Inflammatory macrophage treated with lipopolysaccharide for 1 hour (primary cell): ENCODE measurements at regions not wholly inside any gene's neighbourhood (a gene's known extent, or its start where the extent isn't known, plus 50 kb on each side); places are given as distances from the start of the nearest gene placed in this dataset.
"Not testable (repeated sequence)": the region's sequence is repeated elsewhere in the genome, so short reads cannot be mapped to it uniquely, and the experiment has no call there.

Experiments
- DNase-seq, 2 donors: peaks; one replicate each; pipeline ENCODE4 v3.0.0-alpha.2; 2020 to 2022

- no peak for DNase-seq
Measured at GRCh38 chr15:53209396-53210042, 419.4 kb upstream of the ONECUT1 start.

DNA sequence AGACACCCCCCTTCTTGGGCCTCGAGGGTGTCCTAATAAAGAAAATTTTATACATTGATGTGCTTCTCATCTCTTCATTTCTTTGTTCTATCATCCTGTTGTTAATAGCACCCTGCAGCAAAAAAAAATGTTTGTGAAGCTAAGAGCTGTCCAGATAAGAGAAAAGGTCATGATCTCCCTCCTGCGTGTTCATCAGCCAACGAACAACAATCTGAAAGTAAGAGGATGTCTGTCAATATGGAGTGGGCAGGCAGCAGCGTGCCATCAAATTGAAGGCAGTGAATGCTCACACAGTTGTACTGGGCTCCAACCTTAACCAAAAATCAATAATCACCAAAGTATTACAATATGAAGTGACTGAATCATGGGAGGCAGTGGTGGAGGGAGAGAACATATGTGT, 418.6 kb upstream of the ONECUT1 start:
- DNase-seq: no peak

DNA sequence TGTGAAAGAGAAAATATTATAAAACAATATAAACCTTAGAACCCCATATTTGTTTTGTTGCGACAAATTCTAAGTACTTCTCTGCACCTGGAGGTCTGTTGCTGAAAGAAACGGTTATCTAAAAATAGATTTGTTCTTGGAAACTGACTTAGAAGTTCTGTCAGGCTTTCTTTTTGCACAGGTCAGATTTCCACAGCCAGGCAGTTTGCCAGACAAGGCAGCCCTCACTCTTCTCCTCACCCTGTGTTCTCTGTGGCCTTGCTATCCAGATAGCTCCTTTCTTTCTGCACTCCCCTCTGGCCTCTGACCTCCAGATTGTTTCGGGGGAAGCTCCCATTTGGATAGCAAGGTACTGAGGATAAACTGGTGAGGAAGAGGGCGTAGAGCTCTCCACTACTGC, 413.3 kb upstream of the ONECUT1 start:
- no peak for DNase-seq

DNA sequence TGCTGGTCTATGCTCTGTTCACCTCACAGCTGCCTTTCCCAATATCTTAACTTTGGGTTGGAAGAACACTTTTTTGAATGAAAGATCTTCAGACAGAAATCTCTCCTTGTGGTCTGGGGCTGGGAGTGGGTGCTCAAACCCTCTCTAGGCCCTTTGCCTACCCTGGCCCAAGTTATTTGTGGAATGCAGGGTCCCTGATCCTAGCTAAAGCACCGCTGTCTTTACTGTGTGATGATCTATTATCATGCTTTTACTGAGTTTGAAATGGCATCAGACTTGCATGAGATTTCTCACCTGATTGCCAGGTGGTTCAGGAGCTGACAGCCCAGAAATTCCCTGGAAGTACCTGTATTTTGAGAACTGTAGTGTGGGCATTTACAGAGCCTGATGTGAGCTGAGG, 412.7 kb upstream of the ONECUT1 start:
- DNase-seq: no peak

DNA sequence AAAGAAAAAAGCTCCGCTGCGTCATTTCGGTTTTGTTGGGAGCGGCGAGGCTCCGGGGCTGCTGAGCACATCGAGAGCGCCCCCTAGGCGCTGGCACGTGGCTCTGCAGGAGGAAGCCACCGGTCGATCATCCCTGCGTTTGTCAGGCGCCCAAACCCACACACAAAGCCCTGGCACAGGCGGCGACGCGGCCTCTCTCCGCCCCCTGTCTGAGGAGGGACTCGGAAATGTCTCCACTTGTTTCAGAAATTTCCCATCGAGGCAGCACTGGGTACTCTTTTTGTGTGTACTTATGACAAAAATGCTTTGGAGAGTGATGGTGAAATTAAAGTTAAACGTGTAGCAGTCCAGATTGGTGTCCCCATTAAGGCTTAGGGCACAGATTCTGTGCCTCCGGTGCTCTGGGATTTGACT, 407.3 kb upstream of the ONECUT1 start:
- peak; percentile 45 to 56 for DNase-seq

GRCh38 chr15:53196788-53197187, 406.7 kb upstream of the ONECUT1 start:
- no peak for DNase-seq

- DNase-seq: no peak
Measured at GRCh38 chr15:53196242-53196641, 406.1 kb upstream of the ONECUT1 start.

DNA sequence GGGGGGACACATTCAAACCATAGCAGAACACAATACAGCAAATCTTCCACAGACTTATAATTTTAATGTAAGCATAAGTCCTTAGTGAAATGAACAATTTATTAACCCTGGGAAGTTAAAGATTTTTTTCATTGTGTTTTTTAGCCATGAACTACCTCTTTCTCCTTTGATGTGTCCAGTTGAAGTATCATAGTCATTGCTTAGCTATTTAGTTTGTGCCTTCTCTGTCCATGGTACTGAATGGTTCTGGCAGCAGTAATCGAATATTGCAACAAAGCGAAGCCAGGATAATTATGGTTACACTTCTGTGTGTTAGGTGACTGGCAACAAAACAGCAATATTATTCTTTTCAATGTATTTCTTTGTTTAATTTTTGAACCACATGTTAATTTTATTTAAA, 403.0 kb upstream of the ONECUT1 start:
- no peak for DNase-seq

DNA sequence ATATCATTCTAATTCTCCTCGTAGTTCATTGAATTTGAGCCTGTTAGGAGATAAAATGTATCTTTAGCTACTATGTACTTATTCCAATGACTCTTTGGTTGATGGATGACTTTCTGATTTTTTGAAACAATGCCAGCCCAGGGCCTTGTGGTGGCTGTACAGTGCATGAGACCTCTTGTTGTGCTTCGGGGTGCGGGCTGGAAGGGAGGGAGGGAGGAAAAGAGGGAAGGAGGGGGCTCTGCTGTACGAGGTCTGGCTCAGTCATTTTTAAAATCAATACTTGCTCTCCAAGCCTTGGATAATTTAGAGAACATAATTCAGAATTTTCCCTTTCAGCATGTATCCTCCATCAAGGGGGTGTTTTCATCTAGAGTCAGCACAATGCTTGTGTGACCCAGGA, 399.7 kb upstream of the ONECUT1 start:
- no peak for DNase-seq

DNA sequence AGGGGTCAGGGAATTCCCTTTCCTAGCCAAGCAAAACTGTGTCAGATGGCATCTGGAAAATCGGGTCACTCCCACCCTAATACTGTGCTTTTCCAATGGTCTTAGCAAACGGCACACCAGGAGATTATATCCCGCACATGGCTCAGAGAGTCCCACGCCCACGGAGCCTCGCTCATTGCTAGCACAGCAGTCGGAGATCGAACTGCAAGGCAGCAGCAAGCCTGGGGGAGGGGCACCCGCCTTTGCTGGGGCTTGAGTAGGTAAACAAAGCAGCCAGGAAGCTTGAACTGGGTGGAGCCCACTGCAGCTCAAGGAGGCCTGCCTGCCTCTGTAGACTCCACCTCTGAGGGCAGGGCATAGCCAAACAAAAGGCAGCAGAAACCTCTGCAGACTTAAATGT, 393.3 kb upstream of the ONECUT1 start:
- not testable (repeated sequence) for DNase-seq

DNA sequence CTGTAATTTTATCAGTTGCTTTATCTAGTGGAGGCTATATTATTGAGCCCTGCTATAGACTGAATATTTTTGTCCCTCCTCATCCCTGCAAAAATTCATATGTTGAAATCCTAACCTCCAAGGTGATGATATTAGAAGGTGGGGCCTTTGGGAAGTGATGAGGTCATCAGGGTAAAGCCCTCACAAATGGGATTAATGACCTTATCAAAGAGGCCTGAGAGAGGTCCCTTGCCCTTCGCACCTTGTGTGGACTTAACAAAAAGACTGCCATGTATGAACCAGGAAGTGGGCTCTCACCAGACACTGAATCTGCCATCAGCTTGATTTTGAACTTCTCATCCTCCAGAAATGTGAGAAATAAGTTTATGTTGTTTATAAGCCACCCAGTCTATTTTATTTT, 381.4 kb upstream of the ONECUT1 start:
- DNase-seq: no peak

DNA sequence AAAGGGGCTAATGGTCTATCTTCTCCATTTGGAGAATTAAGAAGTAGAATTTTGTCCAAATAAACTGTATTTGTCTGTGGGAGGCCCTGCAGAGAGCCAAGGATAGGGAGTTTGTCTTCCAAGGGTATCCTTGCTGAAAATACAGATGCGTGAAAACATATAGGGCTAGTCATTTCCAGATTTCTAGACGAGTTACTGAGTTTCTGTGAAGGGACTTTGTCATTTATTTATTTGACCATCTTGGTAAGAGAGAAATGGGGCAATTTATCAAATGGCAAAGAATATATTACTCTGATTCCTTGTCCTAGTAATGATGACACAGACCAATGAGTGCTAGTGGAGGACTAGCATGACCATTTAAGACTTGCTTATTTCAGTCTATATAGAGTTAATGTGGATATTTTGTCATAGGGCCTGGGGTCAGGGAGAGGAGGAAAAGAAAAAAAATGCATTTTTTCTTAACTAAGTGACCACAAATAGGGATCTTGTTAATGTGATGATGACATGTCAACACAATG, 376.6 kb upstream of the ONECUT1 start:
- DNase-seq: no peak

- no peak for DNase-seq
Measured at GRCh38 chr15:53165988-53166683, 376.0 kb upstream of the ONECUT1 start.

- no peak for DNase-seq
Measured at GRCh38 chr15:53160092-53160704, 370.1 kb upstream of the ONECUT1 start.

GRCh38 chr15:53159458-53159857, 369.3 kb upstream of the ONECUT1 start:
- no peak for DNase-seq

DNA sequence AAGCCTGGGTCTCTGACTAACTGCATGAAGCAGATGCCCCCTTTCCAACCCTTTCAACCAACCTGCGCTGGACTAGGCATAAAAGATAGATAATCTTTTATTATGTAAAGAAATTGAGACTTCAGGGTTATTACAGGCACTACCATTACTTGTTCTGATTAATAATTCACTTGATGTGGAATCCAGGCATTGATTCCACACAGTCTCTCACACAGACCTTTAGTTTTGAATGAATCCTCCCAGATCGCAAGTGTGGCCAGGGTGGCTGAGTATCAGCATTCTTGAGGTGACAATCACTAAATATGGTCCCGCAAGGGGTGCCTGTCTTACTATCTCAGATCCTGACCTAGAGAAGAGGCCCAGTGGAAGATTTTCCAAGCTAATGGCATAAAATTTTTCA, 368.9 kb upstream of the ONECUT1 start:
- DNase-seq: no peak

DNA sequence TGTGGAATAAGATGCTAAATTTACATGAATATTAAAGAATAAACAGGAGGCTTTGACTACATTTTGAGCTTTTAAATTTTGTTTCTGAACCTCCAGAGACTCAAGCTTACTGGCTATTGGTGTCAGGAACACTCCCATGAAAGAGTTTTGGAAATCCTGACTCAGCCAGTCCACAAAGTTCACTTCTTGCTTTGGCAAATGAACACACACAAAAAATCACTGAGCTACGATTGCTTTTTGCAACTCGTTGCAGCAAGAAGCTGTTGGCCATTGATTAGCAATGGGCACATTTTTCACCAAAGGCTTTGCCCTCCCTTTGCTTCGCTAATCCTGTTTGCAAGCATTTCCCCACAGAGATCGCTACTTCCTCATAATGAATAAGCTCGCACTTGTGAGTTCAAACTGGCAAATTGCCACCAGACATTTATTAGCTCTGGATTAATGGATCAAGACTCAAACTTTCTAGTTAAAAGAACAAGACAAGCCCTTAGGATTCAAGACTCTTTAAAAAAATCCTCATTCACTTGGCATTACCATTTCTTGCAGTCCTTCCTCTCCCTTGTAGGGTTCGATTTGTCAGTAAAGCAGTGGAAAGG, 343.2 kb upstream of the ONECUT1 start:
- DNase-seq: no peak

DNA sequence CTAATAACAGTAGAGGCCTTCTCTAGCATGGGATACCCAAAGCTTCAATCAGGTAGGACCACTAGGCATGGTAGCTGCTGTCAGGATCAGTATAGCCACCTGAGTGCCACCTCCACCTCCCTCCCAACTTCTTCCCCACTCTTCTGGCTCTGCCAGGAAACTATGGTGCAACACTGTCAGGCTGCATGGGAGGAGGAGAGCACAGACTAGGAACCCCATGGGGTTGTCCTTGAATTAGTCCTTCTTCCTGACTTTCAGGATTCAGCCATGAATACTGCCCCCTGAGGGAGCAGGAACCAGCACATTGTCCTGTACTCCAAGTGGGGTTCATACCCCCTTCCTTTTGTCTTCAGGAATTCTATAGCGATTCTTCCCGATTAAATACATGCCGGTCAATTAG, 340.8 kb upstream of the ONECUT1 start:
- DNase-seq: no peak

DNA sequence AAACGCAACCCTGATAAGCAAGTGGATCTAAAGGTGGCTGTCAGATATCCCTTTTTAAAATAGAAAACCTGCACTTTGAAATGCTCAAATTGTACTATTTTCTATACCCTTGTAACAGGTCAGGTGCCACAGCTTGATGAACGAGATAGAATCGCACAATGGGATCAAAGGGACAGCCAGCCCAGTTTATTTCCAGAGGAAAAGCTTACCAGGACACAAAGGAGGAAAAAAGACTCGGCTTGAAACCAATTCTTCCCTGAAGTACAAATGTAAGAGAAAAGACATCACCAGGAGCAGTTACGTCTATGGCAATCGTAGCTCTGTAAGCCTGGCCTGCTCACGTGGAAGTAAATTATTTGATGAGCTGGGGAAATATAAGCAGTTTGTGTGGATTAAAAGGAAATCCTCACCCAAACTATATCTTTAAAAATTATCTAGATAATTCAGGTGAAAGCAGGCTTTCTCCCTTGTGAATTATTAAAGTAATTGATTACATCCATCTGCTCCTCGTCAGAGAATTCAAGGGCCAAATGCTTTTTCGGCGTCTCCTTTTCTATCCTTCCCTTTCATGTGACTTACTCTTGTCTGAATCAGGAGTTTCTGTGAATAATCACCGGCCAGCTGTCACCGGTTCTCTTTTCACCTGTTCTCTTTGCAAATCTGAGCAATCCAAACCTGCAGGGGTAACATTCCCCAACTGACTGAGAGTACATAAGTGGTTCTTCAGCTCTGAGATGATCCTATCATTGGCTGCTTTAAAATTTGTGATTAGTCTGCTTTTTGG, 339.2 kb upstream of the ONECUT1 start:
- DNase-seq: no peak

GRCh38 chr15:53128652-53129051, 338.5 kb upstream of the ONECUT1 start:
- DNase-seq: no peak

DNA sequence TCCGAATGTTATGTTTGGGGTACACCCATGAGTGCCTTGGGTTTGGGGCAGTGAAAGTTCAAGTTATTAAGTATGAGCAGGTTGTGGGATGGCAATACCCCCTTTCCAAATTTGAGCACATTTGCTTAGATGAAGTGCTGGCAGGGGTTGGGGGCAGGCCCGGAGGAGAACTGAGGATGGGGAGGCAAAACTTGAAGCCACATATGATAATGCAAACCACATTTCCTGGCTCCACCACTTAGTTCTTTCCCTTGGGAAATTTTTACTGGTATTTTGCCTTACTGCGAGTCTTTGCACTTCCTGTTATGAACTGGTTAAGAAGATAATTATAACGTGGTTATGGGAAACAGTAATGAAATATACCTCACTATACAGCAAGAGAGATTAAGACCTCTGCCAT, 336.0 kb upstream of the ONECUT1 start:
- DNase-seq: no peak

- no peak for DNase-seq
Measured at GRCh38 chr15:53122818-53123217, 332.7 kb upstream of the ONECUT1 start.

GRCh38 chr15:53116915-53117314, 326.8 kb upstream of the ONECUT1 start:
- not testable (repeated sequence) for DNase-seq
